ENCODE measurements at regions not wholly inside any gene's neighbourhood (a gene's known extent, or its start where the extent isn't known, plus 50 kb on each side); places are given as distances from the start of the nearest gene placed in this dataset.

DNA sequence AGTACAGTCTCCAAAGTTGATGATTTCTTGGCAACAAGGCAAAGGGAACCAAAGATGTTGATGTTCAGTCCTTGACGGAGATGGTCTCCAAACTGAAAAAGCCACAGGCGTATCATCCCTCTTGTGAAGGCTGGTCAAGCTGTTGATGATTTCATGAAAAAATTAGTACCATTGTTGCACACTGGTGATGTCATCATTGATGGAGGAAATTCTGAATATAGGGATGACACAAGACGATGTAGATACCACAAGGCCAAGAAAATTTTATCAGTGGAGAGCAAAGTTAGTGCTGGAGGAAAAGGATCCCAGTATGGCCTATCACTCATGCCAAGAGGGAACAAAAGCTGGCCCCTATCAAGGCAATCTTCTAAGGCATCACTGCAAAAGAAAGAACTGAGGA lies 88.7 kb upstream of the KRR1 start:
- intact Hi-C loops (cut with micrococcal nuclease; ENCODE audit: unreplicated experiment) = no loop called here
- no peaks in the 10 kb centered on the region for H3K4me1 Mint-ChIP-seq (ENCODE audit: low read depth, unreplicated experiment)
- TF ChIP-seq, protein P1, sequence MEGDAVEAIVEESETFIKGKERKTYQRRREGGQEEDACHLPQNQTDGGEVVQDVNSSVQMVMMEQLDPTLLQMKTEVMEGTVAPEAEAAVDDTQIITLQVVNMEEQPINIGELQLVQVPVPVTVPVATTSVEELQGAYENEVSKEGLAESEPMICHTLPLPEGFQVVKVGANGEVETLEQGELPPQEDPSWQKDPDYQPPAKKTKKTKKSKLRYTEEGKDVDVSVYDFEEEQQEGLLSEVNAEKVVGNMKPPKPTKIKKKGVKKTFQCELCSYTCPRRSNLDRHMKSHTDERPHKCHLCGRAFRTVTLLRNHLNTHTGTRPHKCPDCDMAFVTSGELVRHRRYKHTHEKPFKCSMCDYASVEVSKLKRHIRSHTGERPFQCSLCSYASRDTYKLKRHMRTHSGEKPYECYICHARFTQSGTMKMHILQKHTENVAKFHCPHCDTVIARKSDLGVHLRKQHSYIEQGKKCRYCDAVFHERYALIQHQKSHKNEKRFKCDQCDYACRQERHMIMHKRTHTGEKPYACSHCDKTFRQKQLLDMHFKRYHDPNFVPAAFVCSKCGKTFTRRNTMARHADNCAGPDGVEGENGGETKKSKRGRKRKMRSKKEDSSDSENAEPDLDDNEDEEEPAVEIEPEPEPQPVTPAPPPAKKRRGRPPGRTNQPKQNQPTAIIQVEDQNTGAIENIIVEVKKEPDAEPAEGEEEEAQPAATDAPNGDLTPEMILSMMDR (IDR thresholded peaks at IDR 0.05; ENCODE audit: insufficient read depth in 1 of 2, low read depth in 1 of 2, low read length in 1 of 2, severe bottlenecking in 1 of 2, unreplicated experiment in 1 of 2) = no peak
- H3K4me3 Mint-ChIP-seq (ENCODE audit: unreplicated experiment) = no peak overlapping the region
- DNase-seq = no peak
- H3K36me3 Mint-ChIP-seq (ENCODE audit: insufficient read depth, unreplicated experiment) = no peaks in the 10 kb centered on the region
- ChIA-PET POLR2A (no interaction called here), CTCF (no interaction called here)
- H3K27me3 Mint-ChIP-seq (ENCODE audit: insufficient read depth, unreplicated experiment) = no peaks in the 10 kb centered on the region
- BruUV-seq (replicated peaks) = no TSS peak
- H3K9me3 Mint-ChIP-seq (ENCODE audit: unreplicated experiment) = no peaks in the 10 kb centered on the region
- Histone ChIP-seq H3K4me1 (no peaks in the 10 kb centered on the region), H3K36me3 (ENCODE audit: control insufficient read depth, insufficient read depth, low read length) (no peaks in the 10 kb centered on the region), H3K27me3 (replicated peaks; ENCODE audit: control insufficient read depth, insufficient read depth, low read length) (no peaks in the 10 kb centered on the region), H3K9me3 (no peaks in the 10 kb centered on the region), H3K4me3 (ENCODE audit: low read depth, low read length) (no peak overlapping the region)
- H3K27ac Mint-ChIP-seq (ENCODE audit: unreplicated experiment) = no peak overlapping the region

DNA sequence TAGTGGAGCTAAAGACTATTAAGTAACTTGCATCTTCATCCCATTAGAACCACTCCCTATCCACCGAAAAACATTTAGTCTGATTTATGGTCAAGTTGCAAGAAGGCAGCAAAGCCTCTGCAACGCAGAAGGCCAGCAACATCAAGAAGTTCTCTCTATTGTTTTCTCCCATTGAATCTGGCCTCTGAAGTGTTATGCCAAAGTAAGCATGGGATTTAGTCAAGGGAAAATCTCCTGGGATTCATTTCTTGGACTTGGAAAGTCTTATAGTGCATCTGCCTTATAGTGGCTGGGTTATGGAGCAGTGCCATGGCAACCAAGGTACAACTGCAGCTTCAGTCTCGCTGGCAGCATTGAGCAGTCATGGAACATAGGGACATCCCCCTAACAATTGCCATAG lies 87.7 kb upstream of the KRR1 start:
- Histone ChIP-seq H3K4me1 (no peaks in the 10 kb centered on the region), H3K27me3 (replicated peaks; ENCODE audit: control insufficient read depth, insufficient read depth, low read length) (no peaks in the 10 kb centered on the region), H3K4me3 (ENCODE audit: low read depth, low read length) (no peak overlapping the region), H3K36me3 (ENCODE audit: control insufficient read depth, insufficient read depth, low read length) (no peaks in the 10 kb centered on the region), H3K9me3 (no peaks in the 10 kb centered on the region)
- ChIA-PET CTCF (interaction anchor here (0.9 kb wide), 1 partner anchor 857 kb away, joined by 3 read pairs; no protein-coding TSS in a partner anchor), POLR2A (no interaction called here)
- no TSS peak for BruUV-seq (replicated peaks)
- Mint-ChIP-seq H3K4me1 (ENCODE audit: low read depth, unreplicated experiment) (peaks cover 1% of the 10 kb centered on the region), H3K4me3 (ENCODE audit: unreplicated experiment) (no peak overlapping the region), H3K9me3 (ENCODE audit: unreplicated experiment) (no peaks in the 10 kb centered on the region), H3K27me3 (ENCODE audit: insufficient read depth, unreplicated experiment) (no peaks in the 10 kb centered on the region), H3K27ac (ENCODE audit: unreplicated experiment) (no peak overlapping the region), H3K36me3 (ENCODE audit: insufficient read depth, unreplicated experiment) (no peaks in the 10 kb centered on the region)
- intact Hi-C loops (cut with micrococcal nuclease; ENCODE audit: unreplicated experiment) = no loop called here
- TF ChIP-seq, protein P1 (IDR thresholded peaks at IDR 0.05; ENCODE audit: insufficient read depth in 1 of 2, low read depth in 1 of 2, low read length in 1 of 2, severe bottlenecking in 1 of 2, unreplicated experiment in 1 of 2) = no peak
- no peak for DNase-seq

DNA sequence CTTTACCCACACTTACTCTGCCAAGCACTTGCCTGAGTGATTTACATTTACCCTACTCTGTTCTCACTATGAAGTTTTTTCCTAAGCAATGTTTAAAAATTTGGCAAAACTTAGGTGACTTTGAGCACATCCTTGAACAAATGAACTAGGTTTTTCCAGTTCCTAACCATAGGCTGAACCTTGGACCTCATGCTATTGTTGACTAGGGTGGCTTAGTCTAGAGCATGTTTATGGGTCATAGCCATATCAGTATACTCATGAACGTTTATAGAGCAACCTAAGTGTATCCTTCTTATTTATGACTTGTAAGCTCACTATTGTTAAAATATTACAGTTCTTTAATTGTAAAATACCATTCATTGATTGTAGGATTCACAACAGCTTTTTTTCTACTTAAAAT lies 85.0 kb upstream of the KRR1 start:
- no peaks in the 10 kb centered on the region for H3K36me3 ChIP-seq (ENCODE audit: control insufficient read depth, insufficient read depth, low read length)
- H3K4me1 ChIP-seq = no peaks in the 10 kb centered on the region; the same call in 1 of the 2 replicates
- no TSS peak for BruUV-seq (replicated peaks)
- intact Hi-C loops (cut with micrococcal nuclease; ENCODE audit: unreplicated experiment) = no loop called here
- CTCF ChIA-PET = no interaction called here
- H3K36me3 Mint-ChIP-seq (ENCODE audit: insufficient read depth, unreplicated experiment) = no peaks in the 10 kb centered on the region
- no peaks in the 10 kb centered on the region for H3K27me3 ChIP-seq (replicated peaks; ENCODE audit: control insufficient read depth, insufficient read depth, low read length)
- no peak overlapping the region for H3K4me3 Mint-ChIP-seq (ENCODE audit: unreplicated experiment)
- peaks cover 7% of the 10 kb centered on the region for H3K4me1 Mint-ChIP-seq (ENCODE audit: low read depth, unreplicated experiment)
- POLR2A ChIA-PET = no interaction called here
- DNase-seq = no peak
- no peaks in the 10 kb centered on the region for H3K27me3 Mint-ChIP-seq (ENCODE audit: insufficient read depth, unreplicated experiment)
- no peaks in the 10 kb centered on the region for H3K9me3 Mint-ChIP-seq (ENCODE audit: unreplicated experiment)
- no peaks in the 10 kb centered on the region for H3K9me3 ChIP-seq
- no peak overlapping the region for H3K27ac Mint-ChIP-seq (ENCODE audit: unreplicated experiment)
- TF ChIP-seq, protein P1 (IDR thresholded peaks at IDR 0.05; ENCODE audit: insufficient read depth in 1 of 2, low read depth in 1 of 2, low read length in 1 of 2, severe bottlenecking in 1 of 2, unreplicated experiment in 1 of 2) = no peak
- no peak overlapping the region for H3K4me3 ChIP-seq (ENCODE audit: low read depth, low read length)
